Endothelial cell of umbilical vein (primary cell): ENCODE measurements at regions not wholly inside any gene's neighbourhood (a gene's known extent, or its start where the extent isn't known, plus 50 kb on each side); places are given as distances from the start of the nearest gene placed in this dataset.

Experiments used
- CTCF ChIP-seq, 2 donors: IDR thresholded peaks; 1 replicate in 1 of 2; 2 replicates in 1 of 2; pipeline ENCODE4 v1.5.1; 2011; ENCODE audit warnings: low read length in 2 of 2, mild to moderate bottlenecking in 2 of 2, moderate library complexity in 2 of 2, control low read depth in 1 of 2, inconsistent platforms in 1 of 2, low read depth in 1 of 2; ENCODE audit not compliant: insufficient read depth in 1 of 2; ENCODE audit errors: extremely low read depth in 1 of 2
- EZH2 ChIP-seq: IDR thresholded peaks from 2 replicates; pipeline ENCODE4 v1.6.1; 2012; ENCODE audit warnings: borderline replicate concordance, low read depth, mild to moderate bottlenecking, moderate library complexity, low read length, inconsistent platforms; ENCODE audit not compliant: severe bottlenecking
- FOS ChIP-seq: IDR thresholded peaks from 2 replicates; pipeline ENCODE4 v1.6.1; 2011; ENCODE audit warnings: mild to moderate bottlenecking, low read length, moderate library complexity, borderline replicate concordance; ENCODE audit not compliant: insufficient read depth
- MAX ChIP-seq: IDR thresholded peaks from 2 replicates; pipeline ENCODE4 v1.6.1; 2011; ENCODE audit not compliant: insufficient read depth, insufficient read length
- MYC ChIP-seq: IDR thresholded peaks from one replicate; pipeline ENCODE4 v1.6.1; 2011; ENCODE audit warnings: mild to moderate bottlenecking, low read depth, low read length
- POLR2A ChIP-seq: IDR thresholded peaks from 2 replicates; pipeline ENCODE4 v1.6.1; 2012; ENCODE audit warnings: low read depth, mild to moderate bottlenecking, control low read depth, low read length
- POLR2AphosphoS5 ChIP-seq: IDR thresholded peaks from 2 replicates; pipeline ENCODE4 v1.6.1; 2012; ENCODE audit warnings: low read depth, mild to moderate bottlenecking, control low read depth, low read length, moderate library complexity; ENCODE audit not compliant: insufficient read depth

DNA sequence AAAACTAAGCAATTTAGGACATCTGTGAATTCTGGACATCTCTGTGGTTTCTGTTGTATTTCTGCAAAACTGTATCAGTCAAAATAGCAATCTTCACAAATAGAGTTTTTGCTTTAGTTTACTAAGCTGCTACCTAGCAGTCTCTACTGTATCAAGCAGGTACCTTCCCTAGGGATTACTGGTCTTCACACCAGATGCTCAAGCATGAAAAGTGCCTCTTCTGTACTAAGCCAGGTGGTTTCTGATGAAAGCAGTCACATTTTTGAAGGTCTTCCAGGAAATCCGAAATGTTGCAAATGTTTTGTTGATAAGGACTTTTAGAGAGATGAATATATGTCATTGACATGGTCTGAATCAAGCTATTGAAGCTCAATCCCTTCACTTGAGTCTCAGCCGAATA lies 540.0 kb downstream of the KCTD16 start:
- no peak for TF ChIP-seq CTCF (IDR thresholded peaks at IDR 0.05; ENCODE audit: extremely low read depth in 1 of 2, insufficient read depth in 1 of 2, low read depth in 1 of 2, low read length in 2 of 2)
- no peak for TF ChIP-seq EZH2
- TF ChIP-seq POLR2A: no peak
- TF ChIP-seq MAX: no peak
- TF ChIP-seq MYC: no peak
- no peak for TF ChIP-seq POLR2AphosphoS5
- no peak for TF ChIP-seq FOS
